Mesothelial cell of epicardium (in vitro differentiated cells): ENCODE measurements at regions not wholly inside any gene's neighbourhood (a gene's known extent, or its start where the extent isn't known, plus 50 kb on each side); places are given as distances from the start of the nearest gene placed in this dataset.
"Not testable (repeated sequence)": the region's sequence is repeated elsewhere in the genome, so short reads cannot be mapped to it uniquely, and the experiment has no call there.

Experiments
- DNase-seq, 2 experiments: peaks; one replicate each; pipeline ENCODE4 v3.0.0; 2021; ENCODE audit warnings: low spot score in 2 of 2; ENCODE audit not compliant: unreplicated experiment in 2 of 2
- H3K27ac Mint-ChIP-seq: 2 replicates; pipeline ENCODE4 v1.8.0; 2021; ENCODE audit warnings: mixed read lengths
- H3K27me3 Mint-ChIP-seq: 2 replicates; pipeline ENCODE4 v1.8.0; 2021; ENCODE audit warnings: low read depth, mixed read lengths
- H3K36me3 Mint-ChIP-seq: 2 replicates; pipeline ENCODE4 v1.8.0; 2021; ENCODE audit warnings: mixed read lengths
- H3K4me1 Mint-ChIP-seq: 2 replicates; pipeline ENCODE4 v1.8.0; 2021; ENCODE audit warnings: mixed read lengths
- H3K4me3 Mint-ChIP-seq: 2 replicates; pipeline ENCODE4 v1.8.0; 2021; ENCODE audit warnings: mild to moderate bottlenecking, moderate library complexity, mixed read lengths
- H3K9me3 Mint-ChIP-seq: 2 replicates; pipeline ENCODE4 v1.8.0; 2021; ENCODE audit warnings: mixed read lengths
- TF ChIP-seq, protein P1 (sequence below): fragments of 200-600 bp; sonication (generic); IDR thresholded peaks from one replicate; pipeline ENCODE4 v1.5.0; 2021; ENCODE audit warnings: antibody characterized with exemption; ENCODE audit not compliant: unreplicated experiment

DNA sequence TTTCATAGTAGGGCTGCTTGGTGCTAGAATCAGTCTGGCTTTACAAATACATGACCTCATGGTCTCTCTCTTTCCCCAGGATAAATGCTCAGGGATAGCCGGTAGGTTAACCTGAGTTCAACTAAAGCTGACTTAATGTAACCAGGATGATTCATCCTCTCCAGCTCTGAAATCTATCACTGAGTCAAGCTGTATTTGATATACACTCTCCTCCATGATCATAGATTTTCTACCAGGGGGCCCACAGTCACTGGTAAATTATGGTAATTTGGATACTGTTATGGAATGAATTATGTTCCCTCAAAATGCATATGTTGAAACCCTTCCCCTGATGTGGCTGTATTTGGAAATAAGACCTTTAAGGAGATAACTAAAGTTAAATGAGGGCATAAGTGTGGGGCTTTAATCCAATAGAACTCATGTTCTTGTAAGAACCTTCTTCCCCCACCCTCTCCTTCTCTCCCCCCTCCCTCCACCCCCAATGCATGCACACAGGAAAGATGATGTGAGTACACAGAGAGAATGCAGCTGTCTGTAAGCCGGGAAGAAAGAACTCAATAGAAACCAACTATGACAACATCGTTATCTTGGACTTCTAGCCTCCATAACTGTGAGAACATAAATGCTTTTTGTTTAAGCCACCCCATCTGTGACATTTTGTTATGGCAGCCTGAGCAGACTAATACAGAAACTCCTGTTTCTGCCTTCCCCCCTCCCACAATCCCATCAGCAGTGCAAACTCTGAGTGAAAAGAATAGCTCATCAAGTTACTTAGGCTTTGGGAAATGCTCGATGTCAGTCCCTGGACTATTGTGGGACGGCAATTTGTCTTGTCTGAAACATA lies 134.9 kb upstream of the KYNU start:
- Mint-ChIP-seq H3K27me3 (no peaks in the 10 kb centered on the region), H3K4me1 (no peaks in the 10 kb centered on the region)
- DNase-seq: no peak

DNA sequence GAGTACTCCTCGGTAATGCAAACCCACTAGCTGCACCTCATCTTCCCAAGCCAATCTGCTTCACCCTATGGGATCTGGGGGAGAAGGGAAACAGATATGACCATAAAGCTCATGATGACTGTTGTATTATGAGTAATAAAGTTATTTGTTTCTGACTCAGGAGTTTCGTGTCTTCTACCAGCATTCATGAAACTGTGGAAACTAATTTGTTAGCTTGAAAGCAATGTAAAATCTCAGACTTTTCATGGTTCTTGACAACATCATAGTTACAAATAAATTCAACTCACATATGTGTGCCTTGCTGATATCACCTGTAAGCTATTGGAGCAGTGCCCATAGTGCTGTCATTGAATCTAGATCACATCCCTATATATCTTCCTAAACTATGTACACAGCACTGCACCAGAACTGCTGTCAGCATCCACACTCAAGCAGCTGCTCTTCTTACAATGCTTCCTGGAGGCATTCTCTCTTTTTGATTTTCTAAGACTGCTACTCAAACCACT lies 135.6 kb upstream of the KYNU start:
- H3K4me3 Mint-ChIP-seq: no peak overlapping the region
- peaks cover 20% of the 10 kb centered on the region for H3K9me3 Mint-ChIP-seq
- H3K36me3 Mint-ChIP-seq: no peaks in the 10 kb centered on the region
- no peaks in the 10 kb centered on the region for H3K27me3 Mint-ChIP-seq
- H3K4me1 Mint-ChIP-seq: no peaks in the 10 kb centered on the region
- H3K27ac Mint-ChIP-seq: no peak overlapping the region
- TF ChIP-seq, protein P1, sequence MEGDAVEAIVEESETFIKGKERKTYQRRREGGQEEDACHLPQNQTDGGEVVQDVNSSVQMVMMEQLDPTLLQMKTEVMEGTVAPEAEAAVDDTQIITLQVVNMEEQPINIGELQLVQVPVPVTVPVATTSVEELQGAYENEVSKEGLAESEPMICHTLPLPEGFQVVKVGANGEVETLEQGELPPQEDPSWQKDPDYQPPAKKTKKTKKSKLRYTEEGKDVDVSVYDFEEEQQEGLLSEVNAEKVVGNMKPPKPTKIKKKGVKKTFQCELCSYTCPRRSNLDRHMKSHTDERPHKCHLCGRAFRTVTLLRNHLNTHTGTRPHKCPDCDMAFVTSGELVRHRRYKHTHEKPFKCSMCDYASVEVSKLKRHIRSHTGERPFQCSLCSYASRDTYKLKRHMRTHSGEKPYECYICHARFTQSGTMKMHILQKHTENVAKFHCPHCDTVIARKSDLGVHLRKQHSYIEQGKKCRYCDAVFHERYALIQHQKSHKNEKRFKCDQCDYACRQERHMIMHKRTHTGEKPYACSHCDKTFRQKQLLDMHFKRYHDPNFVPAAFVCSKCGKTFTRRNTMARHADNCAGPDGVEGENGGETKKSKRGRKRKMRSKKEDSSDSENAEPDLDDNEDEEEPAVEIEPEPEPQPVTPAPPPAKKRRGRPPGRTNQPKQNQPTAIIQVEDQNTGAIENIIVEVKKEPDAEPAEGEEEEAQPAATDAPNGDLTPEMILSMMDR: no peak
- DNase-seq: no peak

More for the DNA sequence above, 134.9 kb upstream of the KYNU start:
- H3K27ac Mint-ChIP-seq: no peak overlapping the region
- TF ChIP-seq, protein P1: no peak
- H3K4me3 Mint-ChIP-seq: no peak overlapping the region
- H3K9me3 Mint-ChIP-seq: peaks cover 21% of the 10 kb centered on the region
- H3K36me3 Mint-ChIP-seq: no peaks in the 10 kb centered on the region

DNA sequence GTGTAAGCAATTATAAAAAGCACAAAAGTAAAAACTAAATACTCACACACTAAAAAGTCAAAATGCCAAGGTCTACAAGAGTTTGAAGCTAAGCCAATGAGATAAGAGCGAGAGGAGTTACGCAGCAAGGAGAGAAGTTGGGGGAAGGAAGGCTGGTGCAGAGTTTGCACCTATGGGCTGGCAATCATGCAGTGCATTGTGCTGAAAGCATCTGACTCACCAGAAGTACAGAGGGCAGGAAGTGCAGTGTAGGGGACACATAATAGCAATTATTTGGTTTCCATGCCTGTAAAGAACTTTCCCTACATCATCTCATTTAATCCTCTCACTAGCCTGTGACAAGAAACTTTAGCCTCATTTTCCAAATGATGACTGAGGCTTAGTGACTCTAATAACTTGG lies 142.7 kb upstream of the KYNU start:
- Mint-ChIP-seq H3K36me3 (no peaks in the 10 kb centered on the region), H3K4me3 (no peak overlapping the region), H3K27me3 (no peaks in the 10 kb centered on the region), H3K4me1 (no peaks in the 10 kb centered on the region), H3K9me3 (peaks cover 4% of the 10 kb centered on the region), H3K27ac (no peak overlapping the region)
- DNase-seq: no peak
- TF ChIP-seq, protein P1: no peak

DNA sequence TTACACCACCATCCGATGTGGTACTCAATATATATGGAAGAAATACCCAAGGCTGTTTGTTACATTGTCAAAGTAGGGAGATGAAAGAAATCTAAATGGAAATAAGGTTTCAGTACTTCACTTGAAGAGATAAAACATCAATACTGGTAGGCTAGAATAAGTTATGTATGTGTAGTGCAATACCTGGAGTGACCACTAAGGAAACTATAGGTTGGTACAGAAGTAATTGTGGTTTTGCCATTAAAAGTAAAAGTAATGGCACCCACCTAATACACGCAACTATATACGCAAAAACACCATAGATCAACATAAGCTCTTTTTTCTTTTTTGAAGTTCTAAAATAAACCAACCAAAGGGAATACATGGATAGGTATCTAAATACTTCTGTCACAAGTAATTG lies 143.2 kb upstream of the KYNU start:
- peaks cover 3% of the 10 kb centered on the region for H3K9me3 Mint-ChIP-seq
- TF ChIP-seq, protein P1: peak; percentile 49
- H3K4me1 Mint-ChIP-seq: no peaks in the 10 kb centered on the region
- no peaks in the 10 kb centered on the region for H3K36me3 Mint-ChIP-seq
- H3K27me3 Mint-ChIP-seq: no peaks in the 10 kb centered on the region
- H3K4me3 Mint-ChIP-seq: no peak overlapping the region
- no peak overlapping the region for H3K27ac Mint-ChIP-seq
- DNase-seq: no peak

DNA sequence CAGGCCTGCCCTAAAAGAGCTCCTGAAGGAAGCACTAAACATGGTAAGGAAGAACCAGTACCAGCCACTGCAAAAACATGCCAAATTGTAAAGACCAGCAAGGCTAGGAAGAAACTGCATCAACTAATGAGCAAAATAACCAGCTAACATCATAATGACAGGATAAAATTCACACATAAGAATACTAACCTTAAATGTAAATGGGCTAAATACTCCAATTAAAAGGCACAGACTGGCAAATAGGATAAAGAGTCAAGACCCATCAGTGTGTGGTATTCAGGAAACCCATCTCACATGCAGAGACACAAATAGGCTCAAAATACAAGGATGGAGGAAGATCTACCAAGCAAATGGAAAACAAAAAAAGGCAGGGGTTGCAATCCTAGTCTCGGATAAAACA lies 147.7 kb upstream of the KYNU start:
- H3K27ac Mint-ChIP-seq, DNase-seq, H3K4me1 Mint-ChIP-seq, H3K4me3 Mint-ChIP-seq, H3K27me3 Mint-ChIP-seq, H3K36me3 Mint-ChIP-seq: not testable (repeated sequence)
- H3K9me3 Mint-ChIP-seq: peaks cover 14% of the 10 kb centered on the region

DNA sequence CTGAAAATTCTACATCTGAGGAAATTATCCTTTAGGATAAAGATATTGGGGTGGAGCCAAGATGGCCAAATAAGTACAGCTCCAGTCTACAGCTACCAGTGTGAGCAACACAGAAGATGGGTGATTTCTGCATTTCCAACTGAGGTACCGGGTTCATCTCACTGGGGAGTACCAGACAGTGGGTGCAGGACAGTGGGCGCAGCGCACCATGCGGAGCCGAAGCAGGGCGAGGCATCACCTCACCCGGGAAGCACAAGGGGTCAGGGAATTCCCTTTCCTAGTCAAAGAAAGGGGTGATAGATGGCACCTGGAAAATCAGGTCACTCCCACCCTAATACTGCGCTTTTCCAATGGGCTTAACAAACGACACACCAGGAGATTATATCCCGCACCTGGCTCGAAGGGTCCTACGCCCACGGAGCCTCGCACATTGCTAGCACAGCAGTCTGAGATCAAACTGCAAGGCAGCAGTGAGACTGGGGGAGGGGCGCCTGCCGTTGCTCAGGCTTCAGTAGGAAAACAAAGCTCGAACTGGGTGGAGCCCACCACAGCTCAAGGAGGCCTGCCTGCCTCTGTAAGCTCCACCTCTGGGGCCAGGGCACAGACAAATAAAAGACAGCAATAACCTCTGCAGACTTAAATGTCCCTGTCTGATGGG lies 149.5 kb upstream of the KYNU start:
- not testable (repeated sequence) for DNase-seq, H3K27me3 Mint-ChIP-seq

More for the DNA sequence above, 149.5 kb upstream of the KYNU start:
- H3K36me3 Mint-ChIP-seq, H3K4me3 Mint-ChIP-seq, H3K4me1 Mint-ChIP-seq, H3K27ac Mint-ChIP-seq: not testable (repeated sequence)
- peaks cover 14% of the 10 kb centered on the region for H3K9me3 Mint-ChIP-seq
